GM23338 (cell line): ENCODE measurements at regions not wholly inside any gene's neighbourhood (a gene's known extent, or its start where the extent isn't known, plus 50 kb on each side); places are given as distances from the start of the nearest gene placed in this dataset. TPM values are rescaled to one million over a fixed set of nuclear protein-coding genes. Genes with fewer than 3 reads are reported as not detected.

ENCODE experiments used
- ATAC-seq: fragments of 200-7000 bp; cut with Tn5 transposase; 3 replicates; pipeline ENCODE4 v1.9.1; 2020
- DNase-seq: peaks from one replicate; pipeline ENCODE4 v3.0.0-alpha.2; 2015; ENCODE audit warnings: low spot score
- H2AFZ ChIP-seq: fragments of 200-600 bp; sonication (generic); 2 replicates; pipeline ENCODE4 v1.8.0; 2016; ENCODE audit warnings: antibody characterized with exemption, mild to moderate bottlenecking, moderate library complexity
- H3F3A ChIP-seq: fragments of 200-600 bp; sonication (generic); replicated peaks from 2 replicates; pipeline ENCODE4 v1.8.0; 2017; ENCODE audit warnings: antibody characterized with exemption, mixed run types, low read depth
- H3K27ac ChIP-seq: fragments of 200-600 bp; sonication (generic); 2 replicates; pipeline ENCODE4 v1.6.1; 2016; ENCODE audit warnings: low read depth
- H3K27me3 ChIP-seq: fragments of 200-600 bp; sonication (generic); 2 replicates; pipeline ENCODE4 v1.8.0; 2016; ENCODE audit warnings: mild to moderate bottlenecking, mixed run types, moderate library complexity; ENCODE audit not compliant: insufficient read depth
- H3K36me3 ChIP-seq: fragments of 200-600 bp; sonication (generic); 2 replicates; pipeline ENCODE4 v1.8.0; 2016; ENCODE audit warnings: mild to moderate bottlenecking; ENCODE audit not compliant: insufficient read depth
- H3K4me1 ChIP-seq: fragments of 200-600 bp; sonication (generic); 2 replicates; pipeline ENCODE4 v1.8.0; 2016; ENCODE audit warnings: mild to moderate bottlenecking, moderate library complexity; ENCODE audit not compliant: insufficient read depth
- H3K4me2 ChIP-seq: fragments of 200-600 bp; sonication (generic); 2 replicates; pipeline ENCODE4 v1.7.1; 2017; ENCODE audit warnings: mixed run types
- H3K4me3 ChIP-seq: fragments of 200-600 bp; sonication (generic); 2 replicates; pipeline ENCODE4 v1.6.1; 2016; ENCODE audit warnings: mixed run types
- H3K79me2 ChIP-seq: fragments of 200-600 bp; sonication (generic); replicated peaks from 2 replicates; pipeline ENCODE4 v1.8.0; 2017; ENCODE audit warnings: mild to moderate bottlenecking; ENCODE audit not compliant: insufficient read depth
- H3K9me2 ChIP-seq: fragments of 200-600 bp; sonication (generic); 2 replicates; pipeline ENCODE4 v1.8.0; 2017; ENCODE audit not compliant: insufficient read depth
- H4K20me1 ChIP-seq: fragments of 200-600 bp; sonication (generic); replicated peaks from 2 replicates; pipeline ENCODE4 v1.8.0; 2017; ENCODE audit warnings: mild to moderate bottlenecking; ENCODE audit not compliant: insufficient read depth
- H3K27ac Mint-ChIP-seq: 2 replicates; pipeline ENCODE4 v1.8.0; 2020; ENCODE audit warnings: inconsistent platforms, mild to moderate bottlenecking, moderate library complexity, mixed read lengths
- H3K27me3 Mint-ChIP-seq: 3 replicates; pipeline ENCODE4 v1.8.0; 2022; ENCODE audit warnings: low read depth, mild to moderate bottlenecking, moderate library complexity, mixed read lengths, inconsistent platforms; ENCODE audit not compliant: insufficient read depth, poor library complexity
- H3K36me3 Mint-ChIP-seq: 3 replicates; pipeline ENCODE4 v1.8.0; 2021; ENCODE audit warnings: low read depth, mild to moderate bottlenecking, inconsistent platforms, moderate library complexity, mixed read lengths
- H3K4me1 Mint-ChIP-seq: 3 replicates; pipeline ENCODE4 v1.8.0; 2020; ENCODE audit warnings: mild to moderate bottlenecking, inconsistent platforms, mixed read lengths
- H3K4me3 Mint-ChIP-seq: 3 replicates; pipeline ENCODE4 v1.8.0; 2021; ENCODE audit warnings: moderate library complexity, mild to moderate bottlenecking, inconsistent platforms, mixed read lengths
- H3K9me3 Mint-ChIP-seq: 3 replicates; pipeline ENCODE4 v1.8.0; 2020; ENCODE audit warnings: moderate library complexity, mild to moderate bottlenecking, inconsistent platforms, mixed read lengths
- CTCF ChIP-seq, 2 experiments: fragments of 200-600 bp in 1 of 2; sonication (generic) in 1 of 2; conservative IDR thresholded peaks; 2 replicates each; pipeline versions ENCODE4 v1.5.1 to v1.6.1; 2016 to 2017; ENCODE audit warnings: antibody characterized with exemption in 2 of 2, low read depth in 2 of 2, mild to moderate bottlenecking in 2 of 2, moderate library complexity in 1 of 2
- NANOG ChIP-seq: IDR thresholded peaks from 2 replicates; pipeline ENCODE4 v1.6.1; 2016; ENCODE audit warnings: antibody characterized with exemption, borderline replicate concordance
- STAT1 ChIP-seq: IDR thresholded peaks from one replicate; pipeline ENCODE4 v1.6.1; 2016; ENCODE audit warnings: antibody characterized with exemption; ENCODE audit not compliant: unreplicated experiment
- ZNF114 ChIP-seq: fragments of 250-450 bp; sonication (Bioruptor Pico); IDR thresholded peaks from 2 replicates; pipeline ENCODE4 v1.5.0; 2020; ENCODE audit warnings: mild to moderate bottlenecking, moderate library complexity
- microRNA counts: library from miRNA; unstranded; fragments of <30 nt; microRNA quantifications from one replicate; lab custom pipeline; 2017
- microRNA-seq: library from miRNA; unstranded; fragments of <30 nt; microRNA quantifications from one replicate; pipeline ENCODE4, GENCODE V29; 2017
- small RNA-seq: library from RNA; depleted of rRNA; stranded (forward); fragments of <200 nt; gene quantifications from one replicate; pipeline ENCODE3, GENCODE V24; 2014; ENCODE audit warnings: low replicate concordance
- TF ChIP-seq, protein P1 (sequence below): IDR thresholded peaks from one replicate; pipeline ENCODE4 v1.6.1; 2018; ENCODE audit warnings: antibody characterized with exemption; ENCODE audit not compliant: unreplicated experiment

DNA sequence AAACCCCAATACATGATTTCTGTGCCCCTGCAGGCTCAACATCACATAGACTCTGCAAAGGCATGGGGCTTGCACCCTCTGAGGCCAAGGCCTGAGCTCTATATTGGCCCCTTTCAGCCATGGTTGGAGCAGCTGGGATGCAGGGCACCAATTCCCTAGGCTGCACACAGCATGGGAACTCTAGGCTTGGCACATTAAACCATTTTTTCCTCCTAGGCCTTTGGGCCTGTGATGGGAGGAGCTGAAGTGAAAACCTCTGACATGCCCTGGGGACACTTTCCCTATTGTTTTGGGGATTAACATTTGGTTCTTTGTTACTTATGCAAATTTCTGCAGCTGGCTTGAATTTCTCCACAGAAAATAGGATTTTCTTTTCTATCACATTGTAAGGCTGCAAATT is 1629.5 kb downstream of the OTOL1 start:
- peaks cover 53% of the 10 kb centered on the region for H3K36me3 Mint-ChIP-seq

More for the DNA sequence above, 1629.5 kb downstream of the OTOL1 start:
- no peaks in the 10 kb centered on the region for H4K20me1 ChIP-seq
- H3K27me3 ChIP-seq, result no peaks in the 10 kb centered on the region
- no peaks in the 10 kb centered on the region for H3K4me1 Mint-ChIP-seq
- H3K9me3 Mint-ChIP-seq, result peaks cover 67% of the 10 kb centered on the region
- TF ChIP-seq, protein P1, sequence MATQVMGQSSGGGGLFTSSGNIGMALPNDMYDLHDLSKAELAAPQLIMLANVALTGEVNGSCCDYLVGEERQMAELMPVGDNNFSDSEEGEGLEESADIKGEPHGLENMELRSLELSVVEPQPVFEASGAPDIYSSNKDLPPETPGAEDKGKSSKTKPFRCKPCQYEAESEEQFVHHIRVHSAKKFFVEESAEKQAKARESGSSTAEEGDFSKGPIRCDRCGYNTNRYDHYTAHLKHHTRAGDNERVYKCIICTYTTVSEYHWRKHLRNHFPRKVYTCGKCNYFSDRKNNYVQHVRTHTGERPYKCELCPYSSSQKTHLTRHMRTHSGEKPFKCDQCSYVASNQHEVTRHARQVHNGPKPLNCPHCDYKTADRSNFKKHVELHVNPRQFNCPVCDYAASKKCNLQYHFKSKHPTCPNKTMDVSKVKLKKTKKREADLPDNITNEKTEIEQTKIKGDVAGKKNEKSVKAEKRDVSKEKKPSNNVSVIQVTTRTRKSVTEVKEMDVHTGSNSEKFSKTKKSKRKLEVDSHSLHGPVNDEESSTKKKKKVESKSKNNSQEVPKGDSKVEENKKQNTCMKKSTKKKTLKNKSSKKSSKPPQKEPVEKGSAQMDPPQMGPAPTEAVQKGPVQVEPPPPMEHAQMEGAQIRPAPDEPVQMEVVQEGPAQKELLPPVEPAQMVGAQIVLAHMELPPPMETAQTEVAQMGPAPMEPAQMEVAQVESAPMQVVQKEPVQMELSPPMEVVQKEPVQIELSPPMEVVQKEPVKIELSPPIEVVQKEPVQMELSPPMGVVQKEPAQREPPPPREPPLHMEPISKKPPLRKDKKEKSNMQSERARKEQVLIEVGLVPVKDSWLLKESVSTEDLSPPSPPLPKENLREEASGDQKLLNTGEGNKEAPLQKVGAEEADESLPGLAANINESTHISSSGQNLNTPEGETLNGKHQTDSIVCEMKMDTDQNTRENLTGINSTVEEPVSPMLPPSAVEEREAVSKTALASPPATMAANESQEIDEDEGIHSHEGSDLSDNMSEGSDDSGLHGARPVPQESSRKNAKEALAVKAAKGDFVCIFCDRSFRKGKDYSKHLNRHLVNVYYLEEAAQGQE, result no peak
- TF ChIP-seq CTCF (conservative IDR thresholded peaks at IDR 0.05; ENCODE audit: low read depth in 2 of 2) (no peak), ZNF114 (CRISPR knock-in tag) (no peak), STAT1 (no peak), NANOG (no peak)
- no peak overlapping the region for H3K4me3 ChIP-seq
- DNase-seq, result no peak
- no peak overlapping the region for H2AFZ ChIP-seq
- no peak overlapping the region for H3K4me3 Mint-ChIP-seq
- H3K4me2 ChIP-seq, result no peak overlapping the region
- H3K27ac ChIP-seq, result no peak overlapping the region
- H3K36me3 ChIP-seq, result peaks cover 12% of the 10 kb centered on the region
- H3F3A ChIP-seq, result no peaks in the 10 kb centered on the region
- no peaks in the 10 kb centered on the region for H3K4me1 ChIP-seq
- no peaks in the 10 kb centered on the region for H3K27me3 Mint-ChIP-seq
- no peaks in the 10 kb centered on the region for H3K9me2 ChIP-seq
- H3K27ac Mint-ChIP-seq, result no peak overlapping the region
- no peak for ATAC-seq
- no peaks in the 10 kb centered on the region for H3K79me2 ChIP-seq

MicroRNAs in the stretch of these regions (microRNA counts, 767-probe panel; counts per million panel counts)
- microRNA hsa-miR-1263 (lab: Ali Mortazavi, UCI), result not detected

Small RNAs in the stretch of these regions (microRNA-seq; reads per million reads assigned to microRNA genes)
- not detected for gene MIR1263

Small RNAs in the stretch of these regions (small RNA-seq; reads per million reads assigned to genes)
- gene MIR1263, result not detected
- not detected for gene RNU7-82P
